ENCODE measurements at regions not wholly inside any gene's neighbourhood (a gene's known extent, or its start where the extent isn't known, plus 50 kb on each side); places are given as distances from the start of the nearest gene placed in this dataset.

- DNase-seq (ENCODE audit: low spot score), result no peak
- Mint-ChIP-seq H3K27ac (ENCODE audit: unreplicated experiment) (no peak overlapping the region), H3K4me3 (ENCODE audit: unreplicated experiment) (no peak overlapping the region), H3K4me1 (ENCODE audit: unreplicated experiment) (peaks cover 5% of the 10 kb centered on the region), H3K27me3 (ENCODE audit: unreplicated experiment) (no peaks in the 10 kb centered on the region), H3K9me3 (ENCODE audit: unreplicated experiment) (no peaks in the 10 kb centered on the region), H3K36me3 (ENCODE audit: low read depth, unreplicated experiment) (no peaks in the 10 kb centered on the region)
- TF ChIP-seq CTCF (IDR thresholded peaks at IDR 0.05; ENCODE audit: unreplicated experiment), result no peak
Observed at GRCh38 chrX:148314876-148315275, 185.5 kb upstream of the AFF2 start.

GRCh38 chrX:148316446-148316845 is 184.0 kb upstream of the AFF2 start:
- H3K27me3 Mint-ChIP-seq (ENCODE audit: unreplicated experiment), result no peaks in the 10 kb centered on the region
- H3K4me3 Mint-ChIP-seq (ENCODE audit: unreplicated experiment), result no peak overlapping the region
- no peaks in the 10 kb centered on the region for H3K9me3 Mint-ChIP-seq (ENCODE audit: unreplicated experiment)
- TF ChIP-seq CTCF (IDR thresholded peaks at IDR 0.05; ENCODE audit: unreplicated experiment), result no peak
- H3K27ac Mint-ChIP-seq (ENCODE audit: unreplicated experiment), result no peak overlapping the region
- no peaks in the 10 kb centered on the region for H3K36me3 Mint-ChIP-seq (ENCODE audit: low read depth, unreplicated experiment)
- no peak for DNase-seq (ENCODE audit: low spot score)
- H3K4me1 Mint-ChIP-seq (ENCODE audit: unreplicated experiment), result peaks cover 5% of the 10 kb centered on the region

- Mint-ChIP-seq H3K4me1 (ENCODE audit: unreplicated experiment) (no peaks in the 10 kb centered on the region), H3K27ac (ENCODE audit: unreplicated experiment) (no peak overlapping the region), H3K9me3 (ENCODE audit: unreplicated experiment) (no peaks in the 10 kb centered on the region), H3K36me3 (ENCODE audit: low read depth, unreplicated experiment) (no peaks in the 10 kb centered on the region), H3K4me3 (ENCODE audit: unreplicated experiment) (no peak overlapping the region), H3K27me3 (ENCODE audit: unreplicated experiment) (no peaks in the 10 kb centered on the region)
- no peak for DNase-seq (ENCODE audit: low spot score)
- no peak for TF ChIP-seq CTCF (IDR thresholded peaks at IDR 0.05; ENCODE audit: unreplicated experiment)
Observed at GRCh38 chrX:148322906-148323305, 177.5 kb upstream of the AFF2 start.

GRCh38 chrX:148333989-148334388 is 166.4 kb upstream of the AFF2 start:
- Mint-ChIP-seq H3K27ac (ENCODE audit: unreplicated experiment) (peak overlapping the region; percentile 87), H3K9me3 (ENCODE audit: unreplicated experiment) (no peaks in the 10 kb centered on the region), H3K4me3 (ENCODE audit: unreplicated experiment) (no peak overlapping the region), H3K27me3 (ENCODE audit: unreplicated experiment) (no peaks in the 10 kb centered on the region), H3K36me3 (ENCODE audit: low read depth, unreplicated experiment) (no peaks in the 10 kb centered on the region), H3K4me1 (ENCODE audit: unreplicated experiment) (peaks cover 20% of the 10 kb centered on the region)
- no peak for DNase-seq (ENCODE audit: low spot score)
- TF ChIP-seq CTCF (IDR thresholded peaks at IDR 0.05; ENCODE audit: unreplicated experiment), result no peak

- H3K27me3 Mint-ChIP-seq (ENCODE audit: unreplicated experiment), result no peaks in the 10 kb centered on the region
- peaks cover 27% of the 10 kb centered on the region for H3K4me1 Mint-ChIP-seq (ENCODE audit: unreplicated experiment)
- no peak overlapping the region for H3K27ac Mint-ChIP-seq (ENCODE audit: unreplicated experiment)
- no peak for DNase-seq (ENCODE audit: low spot score)
- H3K9me3 Mint-ChIP-seq (ENCODE audit: unreplicated experiment), result no peaks in the 10 kb centered on the region
- H3K36me3 Mint-ChIP-seq (ENCODE audit: low read depth, unreplicated experiment), result no peaks in the 10 kb centered on the region
- H3K4me3 Mint-ChIP-seq (ENCODE audit: unreplicated experiment), result no peak overlapping the region
- no peak for TF ChIP-seq CTCF (IDR thresholded peaks at IDR 0.05; ENCODE audit: unreplicated experiment)
Observed at GRCh38 chrX:148337873-148338272, 162.5 kb upstream of the AFF2 start.
